T-cell (primary cell): ENCODE measurements at regions not wholly inside any gene's neighbourhood (a gene's known extent, or its start where the extent isn't known, plus 50 kb on each side); places are given as distances from the start of the nearest gene placed in this dataset.
"Not testable (repeated sequence)": the region's sequence is repeated elsewhere in the genome, so short reads cannot be mapped to it uniquely, and the experiment has no call there.

Source experiments
- ATAC-seq, 4 experiments: fragments of 200-7000 bp in 3 of 4; fragments of 150-1000 bp in 1 of 4; cut with Tn5 transposase; replicated peaks in 1 of 4; 1 replicate in 3 of 4; 2 replicates in 1 of 4; pipeline ENCODE4 v1.10.0; 2021; ENCODE audit warnings: moderate library complexity in 3 of 4, mild to moderate bottlenecking in 2 of 4, moderate number of reproducible peaks in 1 of 4
- CTCF ChIA-PET, 2 donors: fragments of 300-600 bp; sonication (Branson Sonifier 250); formaldehyde crosslinking; loops; one replicate each; lab custom pipeline; 2022; ENCODE audit warnings: antibody characterized with exemption in 2 of 2; lab: Charles Lee
- POLR2A ChIA-PET, 2 donors: fragments of 300-600 bp; sonication (Branson Sonifier 250); formaldehyde crosslinking; loops; one replicate each; lab custom pipeline; 2022; ENCODE audit warnings: antibody characterized with exemption in 2 of 2; lab: Charles Lee
- DNase-seq, 35 experiments: peaks; one replicate each; pipeline versions ENCODE4 v3.0.0 to v3.0.0-alpha.2; 2013 to 2023
- H3K27ac ChIP-seq: one replicate; pipeline ENCODE4 v1.5.1; 2013; ENCODE audit warnings: low read length
- H3K27me3 ChIP-seq, 2 experiments: replicated peaks in 1 of 2; 1 replicate in 1 of 2; 2 replicates in 1 of 2; pipeline versions ENCODE4 v1.6.1 to v1.7.0; 2013; ENCODE audit warnings: low read length in 1 of 2, mixed read lengths in 1 of 2; ENCODE audit not compliant: control insufficient read depth in 2 of 2, insufficient read depth in 2 of 2; ENCODE audit errors: extremely low read depth in 1 of 2
- H3K36me3 ChIP-seq, 2 donors: 1 replicate in 1 of 2; 2 replicates in 1 of 2; pipeline versions ENCODE4 v1.6.1 to v1.7.0; 2013; ENCODE audit warnings: low read length in 1 of 2; ENCODE audit not compliant: control insufficient read depth in 2 of 2, insufficient read depth in 1 of 2; ENCODE audit errors: extremely low read depth in 1 of 2
- H3K4me1 ChIP-seq, 2 experiments: 1 replicate in 1 of 2; 2 replicates in 1 of 2; pipeline versions ENCODE4 v1.6.1 to v1.7.0; 2013; ENCODE audit warnings: low read length in 2 of 2, mixed read lengths in 1 of 2; ENCODE audit not compliant: insufficient read depth in 2 of 2, control insufficient read depth in 1 of 2; ENCODE audit errors: extremely low read depth in 1 of 2
- H3K4me3 ChIP-seq, 2 donors: 1 replicate in 1 of 2; 2 replicates in 1 of 2; pipeline versions ENCODE4 v1.5.1 to v1.7.0; 2013; ENCODE audit warnings: mild to moderate bottlenecking in 2 of 2, low read length in 1 of 2, moderate library complexity in 1 of 2; ENCODE audit not compliant: control insufficient read depth in 1 of 2; ENCODE audit errors: extremely low read depth in 1 of 2
- H3K9me3 ChIP-seq: 2 replicates; pipeline ENCODE4 v1.7.0; 2013
- H3K27ac Mint-ChIP-seq, 2 donors: one replicate each; pipeline ENCODE4 v1.8.0; 2020 to 2021; ENCODE audit warnings: mild to moderate bottlenecking in 2 of 2, mixed read lengths in 2 of 2
- H3K27me3 Mint-ChIP-seq, 2 donors: one replicate each; pipeline ENCODE4 v1.8.0; 2021 to 2022; ENCODE audit warnings: mixed read lengths in 2 of 2
- H3K36me3 Mint-ChIP-seq: one replicate; pipeline ENCODE4 v1.8.0; 2021; ENCODE audit warnings: mixed read lengths
- H3K4me1 Mint-ChIP-seq, 3 donors: one replicate each; pipeline ENCODE4 v1.8.0; 2020 to 2022; ENCODE audit warnings: mixed read lengths in 3 of 3, mild to moderate bottlenecking in 1 of 3
- H3K4me3 Mint-ChIP-seq, 3 donors: one replicate each; pipeline ENCODE4 v1.8.0; 2020 to 2022; ENCODE audit warnings: mild to moderate bottlenecking in 3 of 3, mixed read lengths in 3 of 3, moderate library complexity in 3 of 3
- H3K9me3 Mint-ChIP-seq, 3 donors: one replicate each; pipeline ENCODE4 v1.8.0; 2020 to 2022; ENCODE audit warnings: mixed read lengths in 3 of 3
- WGBS: methylation state at CpG from one replicate; pipeline ENCODE4 v1.1.5; 2013; ENCODE audit warnings: missing lambda C conversion rate; ENCODE audit not compliant: insufficient coverage; 5-methylcytosine and 5-hydroxymethylcytosine counted together

GRCh38 chr4:20074450-20074849 lies 177.3 kb upstream of the SLIT2 start:
- Histone ChIP-seq H3K36me3 (no peaks in the 10 kb centered on the region), H3K4me1 (no peaks in the 10 kb centered on the region), H3K27me3 (no peaks in the 10 kb centered on the region), H3K9me3 (no peaks in the 10 kb centered on the region), H3K27ac (no peak overlapping the region), H3K4me3 (no peak overlapping the region)
- no peak for ATAC-seq
- ChIA-PET POLR2A (no interaction called here), CTCF (interaction anchor here in 1 of 2 donors (0.6 kb wide), 1 partner anchor 174 kb away, joined by 4 read pairs; no protein-coding TSS in a partner anchor)
- H3K9me3 Mint-ChIP-seq, result peaks cover 7 to 10% (median 8%) of the 10 kb centered on the region in 3 donors
- no peak overlapping the region for H3K27ac Mint-ChIP-seq
- H3K36me3 Mint-ChIP-seq, result no peaks in the 10 kb centered on the region
- no peaks in the 10 kb centered on the region for H3K4me1 Mint-ChIP-seq
- DNase-seq, result no peak
- no peaks in the 10 kb centered on the region for H3K27me3 Mint-ChIP-seq
- no CpG with 5 or more reads among the region's 3 CpGs for WGBS
- H3K4me3 Mint-ChIP-seq, result no peak overlapping the region

GRCh38 chr4:20065952-20066351 lies 185.8 kb upstream of the SLIT2 start:
- Histone ChIP-seq H3K27ac (no peak overlapping the region), H3K4me3 (no peak overlapping the region), H3K9me3 (no peaks in the 10 kb centered on the region), H3K36me3 (no peaks in the 10 kb centered on the region), H3K27me3 (no peaks in the 10 kb centered on the region), H3K4me1 (no peaks in the 10 kb centered on the region)
- no peaks in the 10 kb centered on the region for H3K36me3 Mint-ChIP-seq
- no peak overlapping the region for H3K27ac Mint-ChIP-seq
- POLR2A ChIA-PET, result no interaction called here
- DNase-seq, result no peak
- CTCF ChIA-PET, result no interaction called here
- ATAC-seq, result no peak
- no peaks in the 10 kb centered on the region for H3K4me1 Mint-ChIP-seq
- no peak overlapping the region for H3K4me3 Mint-ChIP-seq
- H3K27me3 Mint-ChIP-seq, result no peaks in the 10 kb centered on the region
- peaks cover 5 to 16% (median 11%) of the 10 kb centered on the region in 3 donors for H3K9me3 Mint-ChIP-seq
- WGBS, result no CpG with 5 or more reads among the region's 1 CpG

- H3K27ac ChIP-seq, ATAC-seq, H3K27me3 ChIP-seq, H3K36me3 ChIP-seq, POLR2A ChIA-PET, CTCF ChIA-PET, H3K4me3 Mint-ChIP-seq, H3K4me1 Mint-ChIP-seq, H3K27me3 Mint-ChIP-seq, H3K4me3 ChIP-seq, H3K27ac Mint-ChIP-seq, H3K9me3 ChIP-seq, DNase-seq, H3K36me3 Mint-ChIP-seq, H3K4me1 ChIP-seq: not testable (repeated sequence)
- WGBS, result 100% methylated on average over 1 of the region's 5 CpGs
- H3K9me3 Mint-ChIP-seq, result peaks cover 5 to 15% (median 7%) of the 10 kb centered on the region in 3 donors
Observed at GRCh38 chr4:20062857-20063256, 188.8 kb upstream of the SLIT2 start.

- Mint-ChIP-seq H3K27me3 (no peaks in the 10 kb centered on the region), H3K27ac (no peak overlapping the region), H3K4me1 (no peaks in the 10 kb centered on the region), H3K4me3 (no peak overlapping the region), H3K36me3 (no peaks in the 10 kb centered on the region), H3K9me3 (peaks cover 11 to 21% (median 12%) of the 10 kb centered on the region in 3 donors)
- Histone ChIP-seq H3K4me1 (no peaks in the 10 kb centered on the region), H3K9me3 (no peaks in the 10 kb centered on the region), H3K27me3 (no peaks in the 10 kb centered on the region), H3K36me3 (no peaks in the 10 kb centered on the region), H3K4me3 (no peak overlapping the region), H3K27ac (no peak overlapping the region)
- WGBS, result no CpG with 5 or more reads among the region's 7 CpGs
- CTCF ChIA-PET, result interaction anchor here in 1 of 2 donors (0.6 kb wide), 2 partner anchors 171 to 416 kb away, joined by 4 read pairs; no protein-coding TSS in a partner anchor
- no peak for DNase-seq
- POLR2A ChIA-PET, result no interaction called here
- ATAC-seq, result no peak
Observed at GRCh38 chr4:20062054-20062453, 189.7 kb upstream of the SLIT2 start.

- Mint-ChIP-seq H3K27me3 (no peaks in the 10 kb centered on the region), H3K27ac (no peak overlapping the region), H3K4me1 (no peaks in the 10 kb centered on the region), H3K36me3 (no peaks in the 10 kb centered on the region), H3K9me3 (peaks cover 8 to 23% (median 11%) of the 10 kb centered on the region in 3 donors), H3K4me3 (no peak overlapping the region)
- Histone ChIP-seq H3K27ac (no peak overlapping the region), H3K9me3 (no peaks in the 10 kb centered on the region), H3K27me3 (no peaks in the 10 kb centered on the region), H3K36me3 (no peaks in the 10 kb centered on the region), H3K4me1 (no peaks in the 10 kb centered on the region), H3K4me3 (no peak overlapping the region)
- CTCF ChIA-PET, result no interaction called here
- POLR2A ChIA-PET, result no interaction called here
- DNase-seq (no peak), ATAC-seq (no peak)
- 96% methylated on average over 6 of the region's 6 CpGs for WGBS
Observed at GRCh38 chr4:20050768-20051167, 200.9 kb upstream of the SLIT2 start.

- Mint-ChIP-seq H3K36me3 (no peaks in the 10 kb centered on the region), H3K27ac (no peak overlapping the region), H3K9me3 (peaks cover 7 to 25% (median 8%) of the 10 kb centered on the region in 3 donors), H3K4me1 (no peaks in the 10 kb centered on the region), H3K27me3 (no peaks in the 10 kb centered on the region), H3K4me3 (no peak overlapping the region)
- ChIA-PET POLR2A (no interaction called here), CTCF (no interaction called here)
- no peak for ATAC-seq
- no peak for DNase-seq
- WGBS, result 43% methylated on average over 1 of the region's 3 CpGs
- H3K27me3 ChIP-seq, result no peaks in the 10 kb centered on the region
- no peak overlapping the region for H3K27ac ChIP-seq
- no peaks in the 10 kb centered on the region for H3K9me3 ChIP-seq
- no peak overlapping the region for H3K4me3 ChIP-seq
- no peaks in the 10 kb centered on the region for H3K4me1 ChIP-seq
- no peaks in the 10 kb centered on the region for H3K36me3 ChIP-seq
Observed at GRCh38 chr4:20049889-20050288, 201.8 kb upstream of the SLIT2 start.
